H9 (cell line): ENCODE measurements at regions not wholly inside any gene's neighbourhood (a gene's known extent, or its start where the extent isn't known, plus 50 kb on each side); places are given as distances from the start of the nearest gene placed in this dataset.
A peak's percentile ranks its signal among the peaks of the same experiment; 100 is the strongest.

Experiments
- DNase-seq: peaks from one replicate; pipeline ENCODE4 v3.0.0-alpha.2; 2017
- H2AFZ ChIP-seq: one replicate; pipeline ENCODE4 v1.6.1; 2013; ENCODE audit warnings: mild to moderate bottlenecking, low read length, control low read depth, moderate library complexity
- H2AK5ac ChIP-seq: 2 replicates; pipeline ENCODE4 v1.6.1; 2013; ENCODE audit warnings: low read length, control low read depth, mixed read lengths; ENCODE audit not compliant: insufficient read length
- H2BK120ac ChIP-seq: one replicate; pipeline ENCODE4 v1.6.1; 2013; ENCODE audit warnings: low read depth, mild to moderate bottlenecking, low read length, control low read depth, inconsistent platforms; ENCODE audit not compliant: poor library complexity, severe bottlenecking
- H2BK12ac ChIP-seq: 2 replicates; pipeline ENCODE4 v1.6.1; 2013; ENCODE audit warnings: low read length, control low read depth, mixed read lengths, low read depth; ENCODE audit not compliant: insufficient read length
- H2BK15ac ChIP-seq: 2 replicates; pipeline ENCODE4 v1.6.1; 2013; ENCODE audit warnings: low read depth, low read length, control low read depth
- H2BK20ac ChIP-seq: one replicate; pipeline ENCODE4 v1.6.1; 2013; ENCODE audit warnings: low read depth, mild to moderate bottlenecking, low read length, control low read depth, inconsistent platforms; ENCODE audit not compliant: poor library complexity, severe bottlenecking
- H2BK5ac ChIP-seq: 2 replicates; pipeline ENCODE4 v1.6.1; 2013; ENCODE audit warnings: low read length, control low read depth, mixed read lengths; ENCODE audit not compliant: insufficient read length
- H3K14ac ChIP-seq: 2 replicates; pipeline ENCODE4 v1.6.1; 2013; ENCODE audit warnings: low read length, control low read depth; ENCODE audit not compliant: insufficient read depth
- H3K18ac ChIP-seq: 2 replicates; pipeline ENCODE4 v1.6.1; 2013; ENCODE audit warnings: low read depth, mild to moderate bottlenecking, mixed read lengths, low read length, control low read depth; ENCODE audit not compliant: insufficient read length
- H3K23ac ChIP-seq: 2 replicates; pipeline ENCODE4 v1.6.1; 2013; ENCODE audit warnings: low read length, control low read depth, mixed read lengths, low read depth; ENCODE audit not compliant: insufficient read length
- H3K23me2 ChIP-seq: 2 replicates; pipeline ENCODE4 v1.6.1; 2013; ENCODE audit warnings: low read depth, mild to moderate bottlenecking, mixed read lengths, low read length, control low read depth; ENCODE audit not compliant: insufficient read length, poor library complexity, severe bottlenecking
- H3K27ac ChIP-seq: 2 replicates; pipeline ENCODE4 v1.5.1; 2013; ENCODE audit warnings: low read length, control low read depth, mixed read lengths, low read depth; ENCODE audit not compliant: insufficient read length
- H3K27me3 ChIP-seq: 2 replicates; pipeline ENCODE4 v1.6.1; 2013; ENCODE audit warnings: low read length, control low read depth, inconsistent platforms; ENCODE audit not compliant: insufficient read depth
- H3K4ac ChIP-seq: 2 replicates; pipeline ENCODE4 v1.6.1; 2013; ENCODE audit warnings: low read depth, mild to moderate bottlenecking, control low read depth, inconsistent platforms, low read length, moderate library complexity
- H3K4me1 ChIP-seq: 2 replicates; pipeline ENCODE4 v1.6.1; 2013; ENCODE audit warnings: low read length, control low read depth, inconsistent platforms; ENCODE audit not compliant: insufficient read depth
- H3K4me2 ChIP-seq: 2 replicates; pipeline ENCODE4 v1.6.1; 2013; ENCODE audit warnings: low read length, control low read depth, mixed read lengths; ENCODE audit not compliant: insufficient read length, insufficient read depth
- H3K56ac ChIP-seq: 2 replicates; pipeline ENCODE4 v1.6.1; 2013; ENCODE audit warnings: low read depth, mild to moderate bottlenecking, mixed read lengths, low read length, control low read depth; ENCODE audit not compliant: insufficient read length
- H3K79me1 ChIP-seq: 2 replicates; pipeline ENCODE4 v1.6.1; 2013; ENCODE audit warnings: low read depth, mild to moderate bottlenecking, moderate library complexity, low read length, control low read depth, inconsistent platforms; ENCODE audit not compliant: insufficient read depth, poor library complexity, severe bottlenecking
- H3K79me2 ChIP-seq: 2 replicates; pipeline ENCODE4 v1.6.1; 2013; ENCODE audit warnings: low read length, control low read depth, inconsistent platforms; ENCODE audit not compliant: insufficient read depth
- H3K9ac ChIP-seq: 2 replicates; pipeline ENCODE4 v1.6.1; 2013; ENCODE audit warnings: low read length, control low read depth, mixed read lengths; ENCODE audit not compliant: insufficient read length; ENCODE audit errors: extremely low read depth
- H3K9me3 ChIP-seq: one replicate; pipeline ENCODE4 v1.6.1; 2013; ENCODE audit warnings: low read depth, low read length, inconsistent platforms; ENCODE audit not compliant: control insufficient read depth
- H3T11ph ChIP-seq: one replicate; pipeline ENCODE4 v1.6.1; 2013; ENCODE audit warnings: mild to moderate bottlenecking, low read length, control low read depth, inconsistent platforms
- H4K20me1 ChIP-seq: one replicate; pipeline ENCODE4 v1.6.1; 2013; ENCODE audit not compliant: control insufficient read depth, insufficient read length, insufficient read depth
- H4K5ac ChIP-seq: 2 replicates; pipeline ENCODE4 v1.6.1; 2013; ENCODE audit warnings: low read depth, mild to moderate bottlenecking, mixed read lengths, low read length, control low read depth; ENCODE audit not compliant: insufficient read length
- H4K8ac ChIP-seq: replicated peaks from 2 replicates; pipeline ENCODE4 v1.6.1; 2013; ENCODE audit warnings: low read length, control low read depth, mixed read lengths, low read depth; ENCODE audit not compliant: insufficient read length
- H4K91ac ChIP-seq: 2 replicates; pipeline ENCODE4 v1.6.1; 2013; ENCODE audit warnings: low read depth, mild to moderate bottlenecking, moderate library complexity, mixed read lengths, low read length, control low read depth; ENCODE audit not compliant: insufficient read length
- H3K27ac Mint-ChIP-seq, 3 experiments: 2 replicates in 2 of 3; 3 replicates in 1 of 3; pipeline ENCODE4 v1.8.0; 2020 to 2021; ENCODE audit warnings: mixed read lengths in 3 of 3, mild to moderate bottlenecking in 1 of 3, moderate library complexity in 1 of 3
- H3K27me3 Mint-ChIP-seq: 2 replicates; pipeline ENCODE4 v1.8.0; 2021; ENCODE audit warnings: low read depth, mild to moderate bottlenecking, moderate library complexity, mixed read lengths
- H3K36me3 Mint-ChIP-seq, 3 experiments: 2 replicates in 2 of 3; 3 replicates in 1 of 3; pipeline ENCODE4 v1.8.0; 2020 to 2021; ENCODE audit warnings: low read depth in 3 of 3, mixed read lengths in 3 of 3; ENCODE audit not compliant: insufficient read depth in 1 of 3
- H3K4me1 Mint-ChIP-seq, 2 experiments: 2 replicates each; pipeline ENCODE4 v1.8.0; 2020; ENCODE audit warnings: mixed read lengths in 2 of 2
- H3K4me3 Mint-ChIP-seq, 2 experiments: 2 replicates in 1 of 2; 3 replicates in 1 of 2; pipeline ENCODE4 v1.8.0; 2020 to 2021; ENCODE audit warnings: mild to moderate bottlenecking in 2 of 2, mixed read lengths in 2 of 2, moderate library complexity in 1 of 2
- H3K9me3 Mint-ChIP-seq, 2 experiments: 2 replicates in 1 of 2; 3 replicates in 1 of 2; pipeline ENCODE4 v1.8.0; 2020; ENCODE audit warnings: mild to moderate bottlenecking in 2 of 2, mixed read lengths in 2 of 2, moderate library complexity in 1 of 2
- CTCF ChIP-seq: fragments of 200-600 bp; sonication (generic); conservative IDR thresholded peaks from 3 replicates; pipeline ENCODE4 v1.8.0; 2021; ENCODE audit warnings: antibody characterized with exemption, mild to moderate bottlenecking
- WGBS: extraction: QIAGEN DNeasy Blood & Tissue Kit; methylation state at CpG from one replicate; pipeline ENCODE4 v1.1.7; 2013; ENCODE audit warnings: missing lambda C conversion rate, low lambda C conversion rate, mixed read lengths; ENCODE audit not compliant: insufficient read length; ENCODE audit errors: extremely low coverage; 5-methylcytosine and 5-hydroxymethylcytosine counted together

GRCh38 chr15:31494786-31495185 is 168.2 kb downstream of the KLF13 start:
- H4K8ac ChIP-seq, result no peak overlapping the region
- H4K91ac ChIP-seq, result no peak overlapping the region
- no CpG with 5 or more reads among the region's 4 CpGs for WGBS
- H3K4me2 ChIP-seq, result no peak overlapping the region
- Mint-ChIP-seq H3K36me3 (peaks cover 4 to 9% (median 8%) of the 10 kb centered on the region in 3 experiments; a peak in 4 of 7 replicates), H3K27ac (no peak overlapping the region; a peak in 1 of 7 replicates), H3K27me3 (no peaks in the 10 kb centered on the region; the same call in none of the 2 replicates), H3K4me3 (no peak overlapping the region), H3K9me3 (peaks cover 9 to 17% of the 10 kb centered on the region in 2 experiments), H3K4me1 (0 out of 4 replicates have a peak, but pooled peaks cover 0 to 3% of the 10 kb centered on the region in 2 experiments)
- no peaks in the 10 kb centered on the region for H3K27me3 ChIP-seq
- no peak overlapping the region for H2AFZ ChIP-seq
- H3K23ac ChIP-seq, result no peak overlapping the region
- TF ChIP-seq CTCF, result no peak
- H4K20me1 ChIP-seq, result no peaks in the 10 kb centered on the region
- no peak overlapping the region for H3K27ac ChIP-seq
- H3K79me1 ChIP-seq, result no peaks in the 10 kb centered on the region
- H4K5ac ChIP-seq, result no peak overlapping the region
- no peaks in the 10 kb centered on the region for H3K9me3 ChIP-seq
- H2BK12ac ChIP-seq, result no peak overlapping the region
- peak; percentile 12 for DNase-seq
- no peaks in the 10 kb centered on the region for H3K23me2 ChIP-seq
- no peak overlapping the region for H3K9ac ChIP-seq
- no peak overlapping the region for H3K4ac ChIP-seq
- no peak overlapping the region for H3K18ac ChIP-seq
- H2BK20ac ChIP-seq, result no peak overlapping the region
- H3K79me2 ChIP-seq, result no peaks in the 10 kb centered on the region
- no peak overlapping the region for H2AK5ac ChIP-seq
- H3K4me1 ChIP-seq, result no peaks in the 10 kb centered on the region
- H3K14ac ChIP-seq, result no peak overlapping the region; the same call in 1 of the 2 replicates
- H2BK120ac ChIP-seq, result no peak overlapping the region
- H2BK5ac ChIP-seq, result no peak overlapping the region
- H2BK15ac ChIP-seq, result no peak overlapping the region
- no peak overlapping the region for H3K56ac ChIP-seq
- H3T11ph ChIP-seq, result no peak overlapping the region
